ENCODE measurements at regions not wholly inside any gene's neighbourhood (a gene's known extent, or its start where the extent isn't known, plus 50 kb on each side); places are given as distances from the start of the nearest gene placed in this dataset.
A peak's percentile ranks its signal among the peaks of the same experiment; 100 is the strongest.

GRCh38 chr2:212709280-212709679 lies 170.7 kb upstream of the ERBB4 start:
- DNase-seq = no peak

- DNase-seq = no peak
These were observed 169.8 kb upstream of the ERBB4 start for GRCh38 chr2:212708355-212708754.

- DNase-seq = no peak
These were observed 156.8 kb upstream of the ERBB4 start for GRCh38 chr2:212695426-212695825.

- no peak for DNase-seq
These were observed 155.8 kb upstream of the ERBB4 start for GRCh38 chr2:212694398-212694797.

GRCh38 chr2:212692466-212692865 lies 153.9 kb upstream of the ERBB4 start:
- DNase-seq = no peak

- peak; percentile 31 to 45 for DNase-seq
These were observed 147.8 kb upstream of the ERBB4 start for GRCh38 chr2:212686285-212686895.

GRCh38 chr2:212683346-212684097 lies 144.9 kb upstream of the ERBB4 start:
- no peak for DNase-seq

- no peak for DNase-seq
These were observed 144.3 kb upstream of the ERBB4 start for GRCh38 chr2:212682937-212683336.

GRCh38 chr2:212677466-212677865 lies 138.9 kb upstream of the ERBB4 start:
- no peak for DNase-seq

- DNase-seq = no peak
These were observed 133.6 kb upstream of the ERBB4 start for GRCh38 chr2:212672186-212672585.

- no peak for DNase-seq
These were observed 131.2 kb upstream of the ERBB4 start for GRCh38 chr2:212669761-212670160.

- no peak for DNase-seq
These were observed 129.2 kb upstream of the ERBB4 start for GRCh38 chr2:212667751-212668316.

- no peak for DNase-seq
These were observed 127.3 kb upstream of the ERBB4 start for GRCh38 chr2:212665948-212666347.

- DNase-seq = no peak
These were observed 120.8 kb upstream of the ERBB4 start for GRCh38 chr2:212659441-212659840.

- no peak for DNase-seq
These were observed 111.0 kb upstream of the ERBB4 start for GRCh38 chr2:212649646-212650045.

GRCh38 chr2:212646698-212647366 lies 108.2 kb upstream of the ERBB4 start:
- DNase-seq = no peak

- DNase-seq = no peak
These were observed 105.7 kb upstream of the ERBB4 start for GRCh38 chr2:212644195-212644837.

GRCh38 chr2:212640428-212640827 lies 101.8 kb upstream of the ERBB4 start:
- peak in 1 of 2 donors; percentile 2 for DNase-seq

GRCh38 chr2:212638694-212639093 lies 100.1 kb upstream of the ERBB4 start:
- DNase-seq = no peak

- DNase-seq = no peak
These were observed 90.0 kb upstream of the ERBB4 start for GRCh38 chr2:212628586-212628985.

- no peak for DNase-seq
These were observed 87.8 kb upstream of the ERBB4 start for GRCh38 chr2:212626371-212626918.

GRCh38 chr2:212619954-212620353 lies 81.4 kb upstream of the ERBB4 start:
- DNase-seq = no peak
